Spinal cord (tissue), 9 donors: ENCODE measurements at regions not wholly inside any gene's neighbourhood (a gene's known extent, or its start where the extent isn't known, plus 50 kb on each side); places are given as distances from the start of the nearest gene placed in this dataset.

ENCODE experiments used
- DNase-seq, 6 donors: peaks; one replicate each; pipeline versions ENCODE4 v3.0.0 to v3.0.0-alpha.2; 2013 to 2015; ENCODE audit warnings: low spot score in 6 of 6, low read depth in 4 of 6
- H3K27ac ChIP-seq: one replicate; pipeline ENCODE4 v1.5.1; 2013; ENCODE audit warnings: low read depth, low read length, control low read depth
- H3K27me3 ChIP-seq: one replicate; pipeline ENCODE4 v1.6.1; 2013; ENCODE audit warnings: low read length; ENCODE audit not compliant: control insufficient read depth, insufficient read depth
- H3K36me3 ChIP-seq: one replicate; pipeline ENCODE4 v1.6.1; 2013; ENCODE audit warnings: low read length; ENCODE audit not compliant: control insufficient read depth, insufficient read depth
- H3K4me1 ChIP-seq: one replicate; pipeline ENCODE4 v1.6.1; 2013; ENCODE audit warnings: low read length; ENCODE audit not compliant: control insufficient read depth, insufficient read depth
- H3K4me3 ChIP-seq: one replicate; pipeline ENCODE4 v1.5.1; 2013; ENCODE audit warnings: low read depth, low read length, control low read depth
- H3K9me3 ChIP-seq: one replicate; pipeline ENCODE4 v1.6.1; 2013; ENCODE audit warnings: low read length; ENCODE audit not compliant: control insufficient read depth, insufficient read depth
- WGBS: methylation state at CpG from one replicate; pipeline ENCODE4 v1.1.5; 2013; ENCODE audit warnings: missing lambda C conversion rate; ENCODE audit not compliant: insufficient coverage; 5-methylcytosine and 5-hydroxymethylcytosine counted together
- donor health status: healthy.

DNA sequence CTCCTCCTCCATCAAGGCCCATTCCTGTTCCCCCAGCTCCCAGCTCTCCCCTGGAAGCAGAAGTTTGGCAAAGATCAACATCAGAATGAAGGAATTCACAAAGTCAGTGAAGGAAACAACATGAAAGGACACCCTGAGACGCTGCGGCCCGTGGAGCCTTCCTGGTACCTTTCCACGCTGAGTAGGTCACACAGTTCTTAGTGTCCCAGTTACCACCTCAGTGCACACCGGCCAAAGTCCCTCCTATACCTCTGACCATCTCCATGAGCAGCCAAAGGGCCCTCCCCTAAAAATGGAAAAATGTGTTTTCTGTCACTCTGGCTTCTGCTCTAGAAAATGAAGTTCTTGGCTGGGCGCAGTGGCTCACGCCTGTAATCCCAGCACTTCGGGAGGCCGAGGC lies 191.6 kb upstream of the AGAP1 start:
- WGBS = 87% methylated on average over 8 of the region's 9 CpGs

GRCh38 chr2:235303499-235304291 lies 190.1 kb upstream of the AGAP1 start:
- no peaks in the 10 kb centered on the region for H3K36me3 ChIP-seq
- peaks cover 5% of the 10 kb centered on the region for H3K4me1 ChIP-seq
- H3K27ac ChIP-seq = no peak overlapping the region
- DNase-seq = no peak
- no peaks in the 10 kb centered on the region for H3K27me3 ChIP-seq
- whole genome bisulfite sequencing = 77% methylated on average over 15 of the region's 18 CpGs
- no peaks in the 10 kb centered on the region for H3K9me3 ChIP-seq
- no peak overlapping the region for H3K4me3 ChIP-seq

More for the DNA sequence above, 191.6 kb upstream of the AGAP1 start:
- H3K36me3 ChIP-seq = no peaks in the 10 kb centered on the region
- DNase-seq = no peak
- H3K27me3 ChIP-seq = no peaks in the 10 kb centered on the region
- no peak overlapping the region for H3K4me3 ChIP-seq
- H3K9me3 ChIP-seq = no peaks in the 10 kb centered on the region
- peaks cover 5% of the 10 kb centered on the region for H3K4me1 ChIP-seq
- H3K27ac ChIP-seq = no peak overlapping the region

GRCh38 chr2:235305678-235306077 lies 188.2 kb upstream of the AGAP1 start:
- no peaks in the 10 kb centered on the region for H3K27me3 ChIP-seq
- no peaks in the 10 kb centered on the region for H3K36me3 ChIP-seq
- no peak for DNase-seq
- 87% methylated on average over 5 of the region's 6 CpGs for WGBS
- no peak overlapping the region for H3K27ac ChIP-seq
- no peaks in the 10 kb centered on the region for H3K9me3 ChIP-seq
- H3K4me1 ChIP-seq = no peaks in the 10 kb centered on the region
- H3K4me3 ChIP-seq = no peak overlapping the region

DNA sequence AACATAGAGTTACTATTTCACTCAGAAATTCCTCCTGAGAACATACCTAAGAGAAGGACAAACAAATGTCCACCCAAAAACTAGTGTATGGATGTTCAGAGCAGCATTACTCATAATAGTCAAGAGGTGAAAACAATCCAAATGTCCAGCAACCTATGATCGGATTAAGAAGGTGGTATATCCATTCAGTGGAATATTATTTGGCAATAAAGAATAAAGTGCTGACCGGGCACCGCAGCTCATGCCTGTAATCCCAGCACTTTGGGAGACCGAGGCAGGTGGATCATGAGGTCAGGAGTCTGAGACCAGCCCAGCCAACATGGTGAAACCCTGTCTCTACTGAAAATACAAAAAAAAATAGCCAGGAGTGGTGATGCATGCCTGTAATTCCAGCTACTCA lies 182.8 kb upstream of the AGAP1 start:
- Histone ChIP-seq H3K4me3 (no peak overlapping the region), H3K27ac (no peak overlapping the region), H3K4me1 (peaks cover 19% of the 10 kb centered on the region), H3K36me3 (no peaks in the 10 kb centered on the region), H3K27me3 (no peaks in the 10 kb centered on the region), H3K9me3 (no peaks in the 10 kb centered on the region)
- WGBS = 100% methylated on average over 3 of the region's 4 CpGs
- DNase-seq = no peak

DNA sequence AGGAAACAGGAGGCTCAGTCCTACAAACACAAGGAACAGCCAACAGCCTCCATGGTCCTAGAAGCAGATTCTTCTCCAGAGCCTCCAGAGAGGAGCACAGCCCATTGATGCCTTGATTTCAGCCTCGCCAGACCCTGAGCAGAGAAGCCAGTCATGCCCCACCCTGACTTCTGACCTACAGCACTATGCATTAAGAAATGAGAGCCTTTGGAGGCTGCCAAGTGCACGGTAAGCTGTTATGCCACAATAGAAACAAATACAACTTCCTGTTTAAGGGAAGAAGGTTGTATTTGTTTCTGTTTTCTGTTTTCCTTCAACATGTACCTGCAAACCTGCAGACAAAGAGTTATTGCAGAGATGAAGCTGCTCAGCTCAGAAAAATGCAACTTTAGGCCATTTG lies 181.3 kb upstream of the AGAP1 start:
- no peak overlapping the region for H3K27ac ChIP-seq
- H3K9me3 ChIP-seq = no peaks in the 10 kb centered on the region
- H3K4me3 ChIP-seq = no peak overlapping the region
- no peak for DNase-seq
- WGBS = no CpG with 5 or more reads among the region's 2 CpGs
- H3K36me3 ChIP-seq = no peaks in the 10 kb centered on the region
- no peaks in the 10 kb centered on the region for H3K27me3 ChIP-seq
- peaks cover 20% of the 10 kb centered on the region for H3K4me1 ChIP-seq

DNA sequence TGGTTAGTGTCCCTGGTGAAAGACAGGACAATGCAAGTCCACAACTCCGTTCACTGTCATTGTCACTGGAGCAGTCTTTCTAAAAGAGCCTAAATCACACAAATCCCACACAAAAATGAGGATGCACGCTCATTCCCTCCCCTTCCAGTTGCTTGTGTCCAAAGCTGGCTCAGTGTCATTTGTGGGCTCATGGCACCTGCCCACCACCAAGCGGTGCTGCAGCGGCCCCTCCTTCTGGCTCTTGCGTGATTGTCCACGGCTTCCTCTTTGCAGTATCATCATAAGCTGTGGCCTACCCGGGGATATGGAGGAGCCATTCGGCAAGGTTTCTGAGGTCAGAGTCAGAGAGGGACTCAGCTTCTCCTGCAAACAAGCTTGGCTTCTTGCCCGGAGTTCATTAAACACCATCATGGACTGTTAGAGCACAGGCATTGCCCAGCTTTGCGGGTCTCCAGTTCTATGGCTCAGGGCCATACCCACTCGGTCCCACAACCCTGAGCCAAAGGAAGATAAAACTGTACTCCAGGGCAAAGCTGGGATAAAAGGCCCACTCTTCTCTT lies 179.4 kb upstream of the AGAP1 start:
- Histone ChIP-seq H3K4me3 (no peak overlapping the region), H3K9me3 (no peaks in the 10 kb centered on the region), H3K27ac (no peak overlapping the region), H3K27me3 (no peaks in the 10 kb centered on the region), H3K4me1 (peaks cover 20% of the 10 kb centered on the region), H3K36me3 (no peaks in the 10 kb centered on the region)
- 40% methylated on average over 10 of the region's 11 CpGs for WGBS
- peak; percentile 38 to 90 (median 61) for DNase-seq

GRCh38 chr2:235319095-235319494 lies 174.7 kb upstream of the AGAP1 start:
- Histone ChIP-seq H3K9me3 (no peaks in the 10 kb centered on the region), H3K4me1 (peaks cover 20% of the 10 kb centered on the region), H3K4me3 (no peak overlapping the region), H3K27me3 (no peaks in the 10 kb centered on the region), H3K27ac (no peak overlapping the region), H3K36me3 (no peaks in the 10 kb centered on the region)
- DNase-seq = no peak
- 100% methylated on average over 1 of the region's 4 CpGs for WGBS

DNA sequence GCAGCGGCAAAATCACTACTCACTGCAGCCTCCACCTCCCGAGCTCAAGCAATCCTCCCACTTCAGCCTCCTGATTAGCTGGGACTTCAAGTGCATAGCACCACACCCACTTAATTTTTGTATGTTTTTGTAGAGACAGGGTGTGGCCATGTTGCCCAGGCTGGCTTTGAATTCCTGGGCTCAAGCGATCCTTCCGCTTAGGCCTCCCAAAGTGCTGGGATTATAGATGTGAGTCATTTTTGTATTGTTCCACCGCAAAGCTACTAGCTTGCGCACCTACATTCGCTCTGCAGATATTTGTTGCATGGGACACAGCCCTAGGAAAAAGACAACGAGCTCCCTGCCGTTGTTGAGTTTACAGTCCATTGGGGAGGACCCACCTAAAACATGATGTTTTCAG lies 173.5 kb upstream of the AGAP1 start:
- DNase-seq = no peak
- Histone ChIP-seq H3K27me3 (peaks cover 3% of the 10 kb centered on the region), H3K9me3 (no peaks in the 10 kb centered on the region), H3K4me3 (no peak overlapping the region), H3K36me3 (no peaks in the 10 kb centered on the region), H3K27ac (no peak overlapping the region), H3K4me1 (peaks cover 12% of the 10 kb centered on the region)
- WGBS = 95% methylated on average over 6 of the region's 9 CpGs

GRCh38 chr2:235324324-235324723 lies 169.5 kb upstream of the AGAP1 start:
- peaks cover 3% of the 10 kb centered on the region for H3K27me3 ChIP-seq
- no peak for DNase-seq
- no peaks in the 10 kb centered on the region for H3K36me3 ChIP-seq
- H3K4me3 ChIP-seq = no peak overlapping the region
- 18% methylated on average over 6 of the region's 9 CpGs for WGBS
- H3K27ac ChIP-seq = no peak overlapping the region
- H3K9me3 ChIP-seq = no peaks in the 10 kb centered on the region
- peaks cover 4% of the 10 kb centered on the region for H3K4me1 ChIP-seq

DNA sequence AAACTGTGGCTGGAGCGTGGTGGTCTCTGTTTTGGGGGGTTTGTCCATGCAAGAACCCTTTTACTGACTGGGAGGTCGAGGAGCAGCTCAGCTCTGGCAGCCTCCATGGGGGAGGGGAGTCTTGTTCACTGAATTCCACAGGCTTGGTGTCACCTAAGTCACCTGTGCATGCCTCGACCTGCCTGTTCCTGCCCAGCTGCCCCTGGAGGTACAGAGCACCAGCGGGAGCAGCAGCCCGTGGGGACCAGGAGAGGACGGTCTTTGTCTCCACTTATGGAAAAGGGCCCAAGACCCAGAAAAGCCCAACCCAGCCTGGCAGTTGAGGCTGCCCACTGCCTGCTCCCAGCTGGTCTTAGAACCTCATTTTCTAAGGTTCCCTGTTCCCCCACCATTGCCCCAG lies 168.7 kb upstream of the AGAP1 start:
- no peaks in the 10 kb centered on the region for H3K9me3 ChIP-seq
- no peak overlapping the region for H3K27ac ChIP-seq
- DNase-seq = no peak

More for the DNA sequence above, 168.7 kb upstream of the AGAP1 start:
- H3K27me3 ChIP-seq = peaks cover 3% of the 10 kb centered on the region
- H3K4me1 ChIP-seq = peaks cover 4% of the 10 kb centered on the region
- no peak overlapping the region for H3K4me3 ChIP-seq
- WGBS = 76% methylated on average over 5 of the region's 6 CpGs
- no peaks in the 10 kb centered on the region for H3K36me3 ChIP-seq
